Fibroblast of lung (primary cell): ENCODE measurements at regions not wholly inside any gene's neighbourhood (a gene's known extent, or its start where the extent isn't known, plus 50 kb on each side); places are given as distances from the start of the nearest gene placed in this dataset.

Source experiments
- DNase-seq, 2 donors: peaks; one replicate each; pipeline versions ENCODE4 v3.0.0 to v3.0.0-alpha.2; 2010; ENCODE audit warnings: low read depth in 2 of 2
- H2AFZ ChIP-seq: 2 replicates; pipeline ENCODE4 v1.5.1; 2012; ENCODE audit warnings: low read length, control low read depth, inconsistent platforms
- H3K27ac ChIP-seq: 2 replicates; pipeline ENCODE4 v1.5.1; 2011; ENCODE audit warnings: low read length, control low read depth; ENCODE audit not compliant: insufficient read depth
- H3K27me3 ChIP-seq: 2 replicates; pipeline ENCODE4 v1.5.1; 2011; ENCODE audit warnings: mild to moderate bottlenecking, low read length; ENCODE audit not compliant: control insufficient read depth, insufficient read depth
- H3K36me3 ChIP-seq: 2 replicates; pipeline ENCODE4 v1.5.1; 2011; ENCODE audit warnings: low read length; ENCODE audit not compliant: control insufficient read depth, insufficient read depth
- H3K4me1 ChIP-seq: 2 replicates; pipeline ENCODE4 v1.5.1; 2011; ENCODE audit warnings: low read length; ENCODE audit not compliant: control insufficient read depth, insufficient read depth; ENCODE audit errors: extremely low read depth
- H3K4me2 ChIP-seq: 2 replicates; pipeline ENCODE4 v1.5.1; 2011; ENCODE audit warnings: low read length, control low read depth; ENCODE audit not compliant: insufficient read depth; ENCODE audit errors: extremely low read depth
- H3K4me3 ChIP-seq, 4 experiments: fragments of 200-600 bp in 1 of 4; sonication (generic) in 1 of 4; replicated peaks in 1 of 4; 2 replicates each; pipeline ENCODE4 v1.5.1; 2011 to 2016; ENCODE audit warnings: low read length in 4 of 4, low read depth in 3 of 4, mild to moderate bottlenecking in 3 of 4, control low read depth in 2 of 4, inconsistent platforms in 1 of 4, mixed read lengths in 1 of 4; ENCODE audit not compliant: insufficient read depth in 1 of 4; ENCODE audit errors: control extremely low read depth in 1 of 4
- H3K79me2 ChIP-seq: 2 replicates; pipeline ENCODE4 v1.5.1; 2012; ENCODE audit warnings: mild to moderate bottlenecking, low read length, inconsistent platforms; ENCODE audit not compliant: control insufficient read depth, insufficient read depth
- H3K9ac ChIP-seq: 2 replicates; pipeline ENCODE4 v1.5.1; 2011; ENCODE audit warnings: mild to moderate bottlenecking, low read length, control low read depth; ENCODE audit not compliant: insufficient read depth
- H3K9me3 ChIP-seq: 2 replicates; pipeline ENCODE4 v1.5.1; 2012; ENCODE audit warnings: low read depth, low read length; ENCODE audit not compliant: control insufficient read depth, insufficient read depth
- H4K20me1 ChIP-seq: 2 replicates; pipeline ENCODE4 v1.5.1; 2011; ENCODE audit warnings: low read length; ENCODE audit not compliant: control insufficient read depth, insufficient read depth; ENCODE audit errors: extremely low read depth
- CTCF ChIP-seq, 2 donors: IDR thresholded peaks in 1 of 2; conservative IDR thresholded peaks in 1 of 2; 1 replicate in 1 of 2; 2 replicates in 1 of 2; pipeline ENCODE4 v1.5.1; 2011 to 2012; ENCODE audit warnings: low read length in 2 of 2, control low read depth in 1 of 2, inconsistent platforms in 1 of 2, low read depth in 1 of 2, mild to moderate bottlenecking in 1 of 2
- EZH2 ChIP-seq: IDR thresholded peaks from 2 replicates; pipeline ENCODE4 v1.5.1; 2012; ENCODE audit warnings: low read length, control low read depth, mild to moderate bottlenecking; ENCODE audit errors: missing control alignments

- no peaks in the 10 kb centered on the region for H3K36me3 ChIP-seq
- H3K9me3 ChIP-seq, result no peaks in the 10 kb centered on the region
- H3K27me3 ChIP-seq, result peaks cover 9% of the 10 kb centered on the region
- DNase-seq, result no peak
- no peak for TF ChIP-seq EZH2
- TF ChIP-seq CTCF (conservative IDR thresholded peaks at IDR 0.05 in 1 of 2, IDR thresholded peaks at IDR 0.05 in 1 of 2; ENCODE audit: low read depth in 1 of 2, low read length in 2 of 2), result no peak
- no peaks in the 10 kb centered on the region for H3K79me2 ChIP-seq
- H3K4me3 ChIP-seq, result no peak overlapping the region
- H2AFZ ChIP-seq, result no peak overlapping the region
- no peak overlapping the region for H3K9ac ChIP-seq
- H3K4me2 ChIP-seq, result no peak overlapping the region
- no peaks in the 10 kb centered on the region for H3K4me1 ChIP-seq
- no peaks in the 10 kb centered on the region for H4K20me1 ChIP-seq
- H3K27ac ChIP-seq, result no peak overlapping the region
Measured at GRCh38 chr2:8617590-8617989, 64.3 kb upstream of the ID2 start.

GRCh38 chr2:8619071-8619470 is 62.8 kb upstream of the ID2 start:
- H3K4me1 ChIP-seq, result no peaks in the 10 kb centered on the region
- no peak overlapping the region for H3K27ac ChIP-seq
- H3K27me3 ChIP-seq, result peaks cover 9% of the 10 kb centered on the region
- no peak overlapping the region for H3K4me2 ChIP-seq
- no peak overlapping the region for H3K4me3 ChIP-seq
- no peaks in the 10 kb centered on the region for H3K36me3 ChIP-seq
- no peak for TF ChIP-seq EZH2
- no peak for TF ChIP-seq CTCF (conservative IDR thresholded peaks at IDR 0.05 in 1 of 2, IDR thresholded peaks at IDR 0.05 in 1 of 2; ENCODE audit: low read depth in 1 of 2, low read length in 2 of 2)
- no peak overlapping the region for H3K9ac ChIP-seq
- H3K79me2 ChIP-seq, result no peaks in the 10 kb centered on the region
- H3K9me3 ChIP-seq, result no peaks in the 10 kb centered on the region
- no peaks in the 10 kb centered on the region for H4K20me1 ChIP-seq
- DNase-seq, result no peak
- H2AFZ ChIP-seq, result no peak overlapping the region

GRCh38 chr2:8620611-8621382 is 61.1 kb upstream of the ID2 start:
- H3K4me1 ChIP-seq, result no peaks in the 10 kb centered on the region
- peak; percentile 56 to 61 for DNase-seq
- H3K36me3 ChIP-seq, result no peaks in the 10 kb centered on the region

More at GRCh38 chr2:8620611-8621382, 61.1 kb upstream of the ID2 start:
- no peaks in the 10 kb centered on the region for H3K9me3 ChIP-seq
- H4K20me1 ChIP-seq, result no peaks in the 10 kb centered on the region
- no peak overlapping the region for H2AFZ ChIP-seq
- no peak overlapping the region for H3K9ac ChIP-seq
- no peak overlapping the region for H3K4me3 ChIP-seq
- H3K27me3 ChIP-seq, result no peaks in the 10 kb centered on the region
- no peak overlapping the region for H3K27ac ChIP-seq
- TF ChIP-seq CTCF (conservative IDR thresholded peaks at IDR 0.05 in 1 of 2, IDR thresholded peaks at IDR 0.05 in 1 of 2; ENCODE audit: low read depth in 1 of 2, low read length in 2 of 2) (no peak), EZH2 (no peak)
- no peaks in the 10 kb centered on the region for H3K79me2 ChIP-seq
- no peak overlapping the region for H3K4me2 ChIP-seq
